Uterus (tissue), 2 donors: ENCODE measurements at regions not wholly inside any gene's neighbourhood (a gene's known extent, or its start where the extent isn't known, plus 50 kb on each side); places are given as distances from the start of the nearest gene placed in this dataset.

ENCODE experiments used
- CTCF ChIP-seq, 4 experiments: fragments of 200-600 bp in 2 of 4; fragments of 450-650 bp in 2 of 4; sonication (generic) in 2 of 4; IDR thresholded peaks; one replicate each; pipeline ENCODE4 v1.5.1; 2016 to 2019; ENCODE audit warnings: antibody characterized with exemption in 4 of 4, mild to moderate bottlenecking in 2 of 4, moderate library complexity in 1 of 4
- POLR2A ChIP-seq, 2 donors: fragments of 450-650 bp; IDR thresholded peaks; one replicate each; pipeline ENCODE4 v1.6.1; 2016; ENCODE audit warnings: antibody characterized with exemption in 2 of 2, mild to moderate bottlenecking in 1 of 2, moderate library complexity in 1 of 2

- TF ChIP-seq CTCF (IDR thresholded peaks at IDR 0.05) (no peak), POLR2A (IDR thresholded peaks at IDR 0.05) (no peak)
Measured at GRCh38 chr3:159685801-159686200, 302.8 kb upstream of the IL12A start.
